T-helper 2 cell treated with Interferon-gamma antibody and Interleukin-4, amounts not matched to agents 100 ng/mL and 5 ng/mL, for 36 hours (primary cell): ENCODE measurements at regions not wholly inside any gene's neighbourhood (a gene's known extent, or its start where the extent isn't known, plus 50 kb on each side); places are given as distances from the start of the nearest gene placed in this dataset.

Experiments used
- intact Hi-C: fragments of 100-400 bp; cut with micrococcal nuclease; formaldehyde crosslinking; loops from one replicate; pipeline ENCODE4 v1.15.1; 2023

DNA sequence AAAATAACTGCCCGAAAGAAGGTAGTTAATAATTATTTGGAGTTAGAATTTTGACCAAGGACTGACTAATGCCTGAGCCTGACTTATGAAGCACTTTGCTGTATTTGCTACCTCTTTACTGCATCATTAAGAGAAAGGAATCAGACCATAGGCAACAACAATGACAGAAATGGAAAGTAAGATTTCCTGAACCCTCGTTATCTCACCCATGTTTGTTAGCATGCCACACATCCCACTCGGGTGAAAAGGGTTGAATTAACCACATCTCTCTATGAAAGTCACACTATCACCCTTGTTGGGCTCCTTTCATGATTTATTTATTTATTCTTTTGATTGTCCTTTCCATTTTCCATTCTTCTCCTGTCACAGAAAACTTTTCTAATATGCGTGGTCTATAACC, 59.6 kb downstream of the OLIG3 start:
- intact Hi-C loops, result no loop called here

DNA sequence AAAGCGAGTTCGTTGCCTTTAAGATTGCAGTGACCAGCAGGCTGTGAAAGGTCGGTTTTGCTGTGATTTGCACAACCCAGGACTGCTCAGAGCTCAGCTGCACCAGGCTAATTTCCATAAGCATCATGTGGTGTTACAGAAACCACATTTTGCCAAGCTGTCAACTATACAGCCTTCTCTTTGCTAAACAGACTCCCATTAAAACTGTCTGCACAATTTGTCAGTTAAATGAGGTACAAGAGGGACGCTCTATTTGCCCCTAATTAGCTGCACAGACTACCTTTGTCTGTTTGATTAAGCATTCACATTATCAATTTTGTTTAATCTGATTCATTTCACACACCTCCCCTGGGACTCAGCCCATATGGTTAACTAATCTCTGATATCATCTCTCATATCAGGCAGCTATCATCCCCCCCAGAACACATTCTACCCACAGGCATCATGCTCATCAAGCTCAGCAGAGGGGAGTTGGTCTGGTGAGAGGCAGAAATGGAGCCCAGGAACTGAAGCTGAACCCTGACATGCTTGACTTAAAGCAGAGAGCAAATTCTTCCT, 62.1 kb downstream of the OLIG3 start:
- intact Hi-C loops, result no loop called here

DNA sequence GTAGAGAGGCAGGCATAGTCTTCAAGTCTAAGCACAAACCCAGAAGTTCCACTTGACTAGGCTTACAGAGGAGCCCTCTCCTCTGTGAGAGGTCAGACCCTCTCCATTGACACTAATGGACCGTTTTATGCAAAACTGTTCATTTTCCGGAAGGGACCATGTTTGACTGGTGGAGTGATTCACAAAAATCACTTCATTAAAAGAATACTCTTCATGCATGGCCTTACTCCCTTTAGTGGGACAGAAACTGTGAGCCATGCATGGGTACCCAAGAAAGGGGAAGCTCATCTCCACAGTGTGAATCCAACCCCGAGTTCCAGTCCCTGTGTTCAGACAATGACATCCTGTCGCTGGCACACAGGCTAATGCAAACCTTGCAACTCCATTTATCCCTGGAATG, 63.2 kb downstream of the OLIG3 start:
- intact Hi-C loops, result no loop called here

DNA sequence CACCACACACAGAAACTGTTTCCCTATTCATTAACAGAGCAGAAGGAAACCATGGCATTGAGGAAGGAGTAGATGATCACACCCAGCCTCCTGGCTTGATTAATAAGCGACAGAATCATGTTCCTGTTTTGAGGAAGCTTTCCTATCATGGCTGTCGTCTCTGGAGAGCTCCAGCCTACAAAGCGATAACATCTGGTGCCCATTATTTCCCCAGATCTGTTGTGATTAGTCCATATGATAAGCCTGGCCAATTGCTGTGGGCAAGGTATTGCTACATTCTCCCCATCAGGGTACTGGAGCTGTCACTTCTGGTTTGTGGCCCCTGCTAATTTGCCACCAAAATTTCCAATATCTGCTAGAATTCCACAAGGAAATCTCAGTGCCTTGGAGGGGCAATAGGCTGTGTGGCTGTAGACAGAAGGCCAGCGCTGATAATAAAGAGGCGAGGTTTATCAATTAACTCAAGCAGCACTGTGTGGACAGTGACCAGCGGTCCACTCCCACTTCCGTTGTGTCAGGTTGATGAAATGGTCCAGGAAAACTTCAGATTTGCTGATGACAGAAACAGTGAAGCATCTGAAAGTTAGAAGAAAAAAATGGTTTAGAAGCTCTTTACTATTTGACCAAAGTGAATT, 66.4 kb downstream of the OLIG3 start:
- intact Hi-C loops, result no loop called here

DNA sequence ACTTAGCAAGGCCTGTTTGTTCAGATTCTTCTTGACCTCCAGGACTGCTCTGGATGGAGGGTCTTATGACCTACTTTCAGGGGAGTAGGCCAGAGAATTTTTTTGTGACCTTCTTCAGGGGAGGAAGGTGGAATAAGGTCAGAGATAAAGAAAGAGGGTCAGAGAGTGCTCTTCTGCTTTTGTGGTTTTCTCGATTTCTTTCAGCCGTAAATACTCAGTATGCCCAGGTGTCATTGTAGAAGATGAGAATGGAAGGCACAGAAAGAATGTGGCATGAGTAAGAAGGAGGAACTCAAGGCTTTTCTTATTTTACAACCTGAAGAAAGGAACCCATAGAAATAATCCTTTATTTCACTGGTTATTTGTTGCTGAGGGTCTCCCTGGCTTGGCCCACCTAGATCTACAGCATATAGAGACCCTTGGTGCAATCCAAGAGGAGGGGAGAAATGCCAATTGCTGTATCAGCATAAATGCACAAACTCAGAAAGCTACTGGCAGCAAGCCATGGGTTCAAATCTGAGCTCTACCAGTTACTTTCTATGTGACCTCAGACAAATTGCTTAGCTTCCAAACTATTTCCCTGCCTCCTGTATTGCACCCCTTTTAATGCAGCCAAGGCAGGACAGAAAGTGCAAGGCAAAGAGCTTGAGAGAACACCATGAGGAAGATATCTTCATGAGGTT, 68.0 kb downstream of the OLIG3 start:
- intact Hi-C loops, result no loop called here

DNA sequence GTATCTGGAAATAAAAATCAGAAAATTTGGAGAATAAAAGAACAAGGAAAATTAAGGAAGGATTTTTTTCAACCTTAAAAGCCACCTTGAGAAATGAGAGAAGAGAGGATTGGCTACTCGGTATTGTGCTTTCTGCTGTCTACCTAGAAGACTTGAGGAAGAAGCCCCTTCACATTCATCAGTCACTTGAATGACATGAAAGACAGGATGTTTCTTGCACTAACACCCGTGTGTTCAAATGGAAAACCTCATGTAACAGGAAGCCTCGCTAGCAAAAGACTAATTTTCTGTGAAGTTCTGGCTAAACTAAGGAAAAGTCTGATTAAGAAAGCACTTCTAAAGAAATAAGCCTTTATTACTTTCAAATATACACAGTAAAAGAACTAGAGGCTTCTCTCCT, 69.9 kb downstream of the OLIG3 start:
- intact Hi-C loops, result no loop called here

DNA sequence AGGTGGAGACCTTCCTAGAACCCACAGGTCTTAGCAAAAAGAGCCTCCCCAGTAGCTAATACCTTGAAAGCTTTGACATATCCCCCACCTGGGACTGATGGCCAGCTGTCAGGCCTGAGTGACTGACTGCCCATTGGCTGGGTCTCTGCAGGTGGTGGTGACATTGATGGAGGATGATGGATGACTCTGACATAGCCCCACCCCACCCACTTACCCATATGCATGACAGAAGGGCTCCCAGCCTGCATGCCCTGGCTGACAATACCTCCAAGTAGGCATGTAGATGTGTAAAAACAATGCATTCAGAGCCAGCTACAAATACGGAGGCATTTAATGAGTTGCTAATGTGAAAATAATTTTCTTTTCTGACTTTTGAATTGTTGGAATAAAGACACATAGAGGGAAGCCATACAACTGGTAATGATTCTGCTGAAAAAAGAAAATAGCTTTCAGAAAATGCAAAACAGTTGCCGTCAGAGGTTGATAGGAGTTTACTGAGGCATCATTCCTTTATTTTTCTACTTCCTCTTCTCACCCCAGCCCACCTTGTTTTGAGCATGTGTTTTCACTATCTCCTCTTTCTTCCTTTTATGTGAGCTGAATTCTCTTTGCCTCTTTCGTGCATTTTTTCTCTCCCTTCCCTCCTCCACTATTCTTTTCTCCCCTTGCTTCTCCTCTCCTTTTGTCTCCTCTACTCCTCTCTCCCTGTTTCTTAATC, 70.6 kb downstream of the OLIG3 start:
- intact Hi-C loops, result no loop called here

DNA sequence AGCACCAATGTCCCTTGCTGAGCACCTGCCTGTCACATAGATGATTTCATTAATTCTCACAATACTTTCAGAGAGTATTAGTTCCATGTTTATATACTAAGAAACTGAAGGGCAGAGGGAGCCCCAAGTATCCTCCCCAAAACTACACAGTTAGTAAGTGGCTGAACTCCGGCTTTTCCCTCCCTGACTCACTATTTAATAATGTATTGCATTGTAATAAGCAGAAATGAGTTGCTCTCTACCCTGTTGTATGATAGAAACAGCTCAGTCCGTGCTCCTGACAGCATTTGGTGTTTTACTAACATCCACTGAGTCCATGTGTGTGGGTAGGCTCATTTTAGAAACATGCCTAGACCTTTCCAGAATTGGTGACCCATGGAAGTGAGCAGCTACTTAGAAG, 76.8 kb downstream of the OLIG3 start:
- intact Hi-C loops, result no loop called here

DNA sequence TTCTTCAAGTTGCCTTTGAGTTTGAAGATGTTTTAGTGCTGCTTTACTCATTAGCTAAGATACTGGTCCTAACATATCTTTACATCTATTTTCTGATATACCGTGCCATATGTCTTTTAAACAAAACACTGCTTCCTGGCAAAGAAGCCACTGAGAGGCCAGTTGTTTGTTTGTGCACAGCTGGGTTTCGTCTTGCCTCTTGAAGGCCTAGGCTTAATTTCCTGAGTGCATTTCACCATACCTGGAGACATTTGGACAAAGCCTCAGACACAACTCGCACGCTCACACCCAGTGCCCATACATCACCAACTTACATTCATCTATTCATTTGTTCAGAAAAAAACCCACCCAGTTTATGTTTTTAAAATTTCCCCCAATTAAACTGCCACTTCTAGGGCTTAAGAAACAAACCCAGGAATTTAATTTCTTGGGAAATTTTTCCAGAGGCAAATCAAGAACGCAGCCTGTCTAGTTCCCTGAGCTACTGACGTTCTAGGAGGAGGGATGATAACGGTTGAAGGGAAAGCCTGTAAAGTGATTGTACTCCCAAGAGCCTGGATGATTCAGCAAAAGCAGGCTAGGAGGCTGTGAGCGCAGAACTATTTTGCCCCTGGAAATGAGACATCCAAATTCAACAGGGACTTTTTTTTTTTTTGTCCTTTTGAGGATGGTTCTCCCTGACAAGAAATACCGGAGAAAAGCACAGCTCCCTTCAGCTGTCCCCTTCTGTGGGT, 77.7 kb downstream of the OLIG3 start:
- intact Hi-C loops, result no loop called here

DNA sequence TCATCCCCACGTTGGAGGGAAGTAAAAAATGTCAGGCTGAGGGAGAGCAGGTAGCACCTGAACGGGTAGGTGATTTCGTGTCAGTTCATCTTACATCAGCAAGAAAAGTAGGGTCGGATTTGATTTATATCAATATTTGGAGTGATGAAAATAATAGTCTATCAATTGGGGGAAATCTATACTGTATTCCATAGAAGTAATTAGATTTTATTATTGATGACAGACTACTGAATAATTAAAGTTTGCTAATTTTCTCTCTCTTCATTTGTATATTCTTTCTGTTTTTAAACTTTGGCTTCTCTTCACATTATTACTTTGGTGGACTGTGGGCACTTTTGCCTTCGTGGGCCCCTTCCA, 78.4 kb downstream of the OLIG3 start:
- intact Hi-C loops, result loop anchor here (1.0 to 2.0 kb wide), 4 partner anchors 74 to 321 kb away; no protein-coding TSS in a partner anchor

DNA sequence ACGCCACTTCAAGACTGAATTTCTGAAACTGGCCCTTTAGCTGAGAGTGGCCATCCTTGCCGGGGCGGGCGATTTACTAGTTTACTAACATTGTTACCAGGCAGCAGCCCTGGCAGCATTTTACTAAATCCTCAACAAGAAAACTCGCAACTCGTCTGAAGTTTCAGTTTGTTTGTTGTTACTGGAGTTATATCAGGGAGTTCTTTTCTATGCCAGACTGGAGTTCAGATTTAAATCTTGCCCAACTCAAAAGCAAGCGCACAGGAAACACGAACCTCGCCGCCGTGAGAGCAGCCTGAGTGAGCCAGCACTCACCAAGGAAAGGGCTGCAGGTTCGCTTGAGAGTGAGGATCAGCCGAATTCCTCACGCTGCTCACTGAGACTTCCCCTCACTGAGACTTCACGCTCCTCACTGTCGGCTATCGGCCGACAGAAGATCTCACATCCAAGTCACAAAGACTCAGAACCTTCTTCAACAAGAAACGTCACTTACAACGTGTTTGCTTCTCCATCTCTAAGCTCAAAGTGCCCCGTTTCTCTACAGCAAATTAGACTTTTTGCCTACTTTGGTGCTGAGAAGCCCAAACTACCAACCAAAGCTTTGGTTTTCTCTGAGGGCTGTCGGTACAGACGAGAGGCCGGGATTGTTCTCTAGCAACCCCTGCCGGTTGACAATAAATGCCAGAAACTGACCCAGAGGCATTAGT, 78.9 kb downstream of the OLIG3 start:
- intact Hi-C loops, result loop anchor here (1.0 to 2.0 kb wide), 4 partner anchors 73 to 320 kb away; no protein-coding TSS in a partner anchor

DNA sequence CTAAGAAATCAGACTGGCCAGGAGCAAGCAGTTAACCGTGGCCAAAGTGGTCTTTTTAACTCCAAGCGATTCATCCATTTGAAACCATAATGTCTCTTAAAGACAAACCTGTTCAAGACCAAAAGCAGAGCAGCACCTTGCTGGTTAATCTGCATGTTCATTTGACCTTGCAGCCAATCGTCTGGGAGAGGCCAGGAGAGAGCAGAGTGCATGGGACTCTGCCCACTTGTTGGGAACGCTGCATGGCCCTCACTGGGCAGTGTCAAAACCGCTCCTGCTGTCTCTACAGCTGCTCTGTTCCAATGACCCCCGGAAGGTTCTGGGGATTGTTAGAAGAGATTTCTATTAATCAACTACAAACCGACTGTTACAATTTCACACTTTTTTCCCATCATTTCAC, 79.6 kb downstream of the OLIG3 start:
- intact Hi-C loops, result loop anchor here (2.0 kb wide), 1 partner anchor 320 kb away; no protein-coding TSS in a partner anchor

DNA sequence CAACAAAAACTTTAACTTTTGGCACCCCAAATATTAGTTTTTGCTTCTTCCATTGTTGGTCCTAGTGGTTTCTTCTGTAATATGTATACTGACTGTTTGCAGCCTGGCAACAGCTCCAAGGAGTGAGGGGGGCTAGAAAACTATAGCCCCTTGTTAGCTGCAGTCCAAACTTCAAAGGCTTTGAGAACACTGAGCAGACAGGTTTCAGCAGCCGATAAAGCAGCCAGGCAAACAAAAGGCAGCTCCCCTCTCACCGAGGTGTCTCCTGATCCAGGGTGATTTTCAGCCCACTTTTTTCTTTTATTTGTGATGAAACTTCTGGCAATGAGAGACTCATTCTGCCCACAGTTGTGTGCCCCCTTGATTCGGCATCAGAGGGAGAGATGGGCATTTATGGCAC, 80.7 kb downstream of the OLIG3 start:
- intact Hi-C loops, result no loop called here

DNA sequence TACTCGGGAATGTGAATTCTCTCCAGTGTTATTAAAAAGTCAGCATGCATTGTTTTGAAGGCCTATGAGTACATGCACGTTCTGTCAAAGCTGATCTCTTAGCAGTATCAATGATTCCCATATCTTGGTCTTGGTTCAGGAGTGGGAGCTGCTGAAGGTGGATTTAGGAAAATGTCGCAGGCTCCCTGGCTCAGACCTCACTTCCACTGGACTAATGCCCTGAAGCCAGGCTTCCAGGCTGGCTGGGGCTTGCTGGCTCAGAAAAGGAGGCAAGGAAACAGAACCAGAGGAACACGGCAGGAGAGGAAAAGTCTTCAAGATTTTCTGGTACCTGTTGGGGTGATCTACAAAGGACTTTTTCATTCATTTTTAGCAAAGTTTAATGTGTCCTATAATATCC, 81.6 kb downstream of the OLIG3 start:
- intact Hi-C loops, result no loop called here

DNA sequence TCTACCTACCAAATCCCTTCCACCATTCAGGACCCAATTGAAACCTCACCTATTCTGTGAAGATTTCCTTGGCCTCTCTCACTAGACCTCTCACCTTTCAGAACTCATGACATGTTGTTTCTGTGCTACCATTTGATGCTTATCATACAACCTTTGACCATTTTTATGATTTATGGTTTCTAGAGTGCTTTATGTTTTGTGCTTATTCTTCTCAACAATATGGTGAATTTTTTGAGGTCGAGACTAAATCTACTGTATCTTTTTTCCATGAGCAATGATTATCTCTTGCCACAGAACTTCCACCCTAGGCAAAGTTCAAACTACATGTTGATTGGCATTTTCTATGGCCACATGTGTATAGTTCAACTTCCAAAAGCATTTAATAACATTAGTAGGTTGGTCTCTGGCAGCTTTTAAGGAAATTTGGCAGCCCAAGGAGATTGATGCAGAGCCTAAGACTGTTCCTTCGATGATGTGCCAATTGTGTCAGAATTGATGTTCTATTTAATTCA, 84.9 kb downstream of the OLIG3 start:
- intact Hi-C loops, result no loop called here

DNA sequence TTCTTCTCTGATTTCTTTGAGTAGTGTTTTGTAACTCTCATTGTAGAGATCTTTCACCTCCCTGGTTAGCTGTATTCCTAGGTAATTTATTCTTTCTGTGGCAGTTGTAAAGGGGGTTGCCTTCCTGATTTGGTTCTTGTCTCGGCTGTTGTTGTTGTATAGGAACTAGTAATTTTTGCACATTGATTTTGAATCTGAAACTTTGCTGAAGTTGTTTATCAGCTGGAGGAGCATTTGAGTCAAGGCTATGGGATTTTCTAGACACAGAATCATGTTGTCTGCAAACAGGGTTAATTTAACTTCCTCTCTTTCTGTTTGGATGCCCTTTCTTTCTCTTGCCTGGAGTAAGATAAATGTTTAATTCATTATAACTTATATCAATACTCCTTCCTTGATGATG, 86.4 kb downstream of the OLIG3 start:
- intact Hi-C loops, result no loop called here

DNA sequence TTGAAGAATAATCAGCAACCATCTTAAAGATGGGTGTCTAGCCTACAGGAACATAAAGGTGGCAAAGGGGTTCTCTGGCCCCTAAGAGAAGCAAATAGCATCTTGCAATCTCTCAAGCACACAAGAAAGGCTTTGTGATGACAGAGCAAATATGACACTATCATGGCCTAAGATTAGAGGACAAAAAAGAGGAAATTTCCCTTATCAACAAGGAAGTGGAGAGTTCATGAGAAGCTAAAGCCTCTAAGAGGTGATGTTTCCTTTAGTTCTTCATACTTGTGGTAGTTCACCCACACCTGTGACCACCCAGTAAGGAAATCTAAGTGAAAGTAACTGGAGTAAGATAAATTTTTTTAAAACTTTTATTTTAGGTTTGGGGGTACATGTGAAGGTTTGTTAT, 88.4 kb downstream of the OLIG3 start:
- intact Hi-C loops, result no loop called here

DNA sequence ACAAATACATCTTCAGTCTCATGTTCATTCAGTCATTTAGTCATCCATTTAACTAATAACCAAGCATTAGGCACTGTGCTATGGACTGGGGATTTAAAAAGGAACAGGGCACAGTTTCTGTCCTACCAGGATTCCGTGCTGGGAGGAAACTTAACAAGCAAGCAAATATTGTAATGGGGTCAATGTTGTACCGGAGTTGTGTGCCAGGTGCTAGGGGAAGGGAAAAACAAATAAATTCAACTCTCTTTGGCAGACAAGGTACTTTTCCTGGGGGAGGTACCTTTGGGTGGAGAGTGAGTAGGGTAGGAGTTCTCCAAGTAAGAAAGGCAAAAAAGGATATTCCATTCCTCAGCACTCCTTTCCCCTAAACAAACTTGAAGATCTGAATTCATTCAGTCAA, 90.3 kb downstream of the OLIG3 start:
- intact Hi-C loops, result no loop called here

DNA sequence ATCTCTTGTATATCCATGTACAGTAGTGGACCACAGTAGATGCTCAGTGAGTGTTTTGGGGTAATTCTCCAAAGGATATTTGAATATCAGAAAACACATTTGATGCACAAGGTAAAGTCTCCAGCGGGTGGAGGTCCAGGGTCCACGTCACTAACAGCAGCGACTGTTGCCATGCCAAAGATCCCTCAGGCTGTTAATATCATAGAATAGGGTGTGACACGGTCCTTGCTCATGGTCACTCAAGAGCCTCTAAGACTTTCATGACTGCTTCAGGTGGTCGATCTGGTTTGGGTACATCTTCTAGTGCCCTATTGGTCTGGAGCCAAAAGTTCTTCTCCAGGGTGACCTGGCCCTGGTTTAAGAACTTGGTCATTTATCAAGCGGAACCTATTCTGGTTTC, 90.8 kb downstream of the OLIG3 start:
- intact Hi-C loops, result no loop called here

DNA sequence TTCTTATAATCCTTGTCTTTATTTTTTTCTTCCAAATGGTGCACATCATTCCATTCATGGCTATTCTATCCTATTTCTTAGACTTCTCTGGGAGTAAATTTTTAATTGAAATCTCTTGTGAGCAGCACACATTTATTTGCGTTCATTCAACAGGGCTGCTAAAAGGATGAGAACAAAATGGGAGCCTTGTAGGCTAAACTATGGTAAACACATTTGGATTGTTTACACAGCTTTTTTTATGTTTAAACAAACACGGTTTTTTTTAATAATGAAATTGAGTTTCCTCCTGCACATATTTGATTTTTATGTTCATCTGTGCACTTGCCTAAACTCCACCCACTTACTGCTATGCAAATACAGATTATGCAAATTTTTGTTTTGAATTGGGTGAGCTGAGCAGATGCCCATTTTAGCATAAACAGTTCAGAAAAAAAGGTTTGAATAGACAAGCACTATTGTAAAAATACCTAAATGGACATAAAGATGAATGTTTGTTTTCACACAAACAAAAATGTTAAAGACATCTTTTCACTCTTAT, 92.0 kb downstream of the OLIG3 start:
- intact Hi-C loops, result no loop called here

DNA sequence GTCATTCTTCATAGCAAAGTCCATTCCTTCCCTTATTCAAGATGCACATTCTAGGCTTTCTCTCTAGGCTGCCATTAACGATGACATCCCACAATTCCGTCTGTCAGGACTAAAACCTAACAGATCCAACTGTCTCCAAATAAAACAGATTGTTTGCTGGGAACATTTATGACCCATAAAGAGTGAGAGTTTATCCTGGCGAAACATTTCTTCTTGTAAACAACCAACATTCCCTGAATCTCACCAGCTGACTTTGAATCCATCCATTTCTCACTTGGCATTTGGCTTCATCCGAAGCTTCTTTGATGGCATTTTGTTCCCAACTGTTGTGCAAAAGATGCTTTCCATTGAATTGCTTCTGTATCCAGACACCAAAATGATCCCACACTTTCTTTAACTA, 93.1 kb downstream of the OLIG3 start:
- intact Hi-C loops, result no loop called here
